Body of pancreas (tissue), 4 donors: ENCODE measurements at regions not wholly inside any gene's neighbourhood (a gene's known extent, or its start where the extent isn't known, plus 50 kb on each side); places are given as distances from the start of the nearest gene placed in this dataset.

Source experiments
- CTCF ChIP-seq, 7 experiments: fragments of 450-650 bp in 4 of 7; fragments of 200-600 bp in 3 of 7; sonication (generic) in 3 of 7; IDR thresholded peaks; one replicate each; pipeline ENCODE4 v1.5.1; 2016 to 2019; ENCODE audit warnings: antibody characterized with exemption in 7 of 7
- POLR2A ChIP-seq, 3 donors: fragments of 450-650 bp; IDR thresholded peaks; one replicate each; pipeline ENCODE4 v1.6.1; 2016; ENCODE audit warnings: antibody characterized with exemption in 3 of 3, mild to moderate bottlenecking in 2 of 3

- TF ChIP-seq CTCF (IDR thresholded peaks at IDR 0.05) (no peak), POLR2A (IDR thresholded peaks at IDR 0.05) (no peak)
Observed at GRCh38 chr2:200177971-200178911, 128.3 kb upstream of the SPATS2L start.
